GM18517 (cell line): ENCODE measurements at regions not wholly inside any gene's neighbourhood (a gene's known extent, or its start where the extent isn't known, plus 50 kb on each side); places are given as distances from the start of the nearest gene placed in this dataset.
"Not testable (repeated sequence)": the region's sequence is repeated elsewhere in the genome, so short reads cannot be mapped to it uniquely, and the experiment has no call there.

Source experiments
- ATAC-seq: cut with Tn5 transposase; IDR thresholded peaks from one replicate; pipeline ENCODE4 v1.9.1; 2021; ENCODE audit warnings: mild to moderate bottlenecking, moderate library complexity; ENCODE audit not compliant: unreplicated experiment

DNA sequence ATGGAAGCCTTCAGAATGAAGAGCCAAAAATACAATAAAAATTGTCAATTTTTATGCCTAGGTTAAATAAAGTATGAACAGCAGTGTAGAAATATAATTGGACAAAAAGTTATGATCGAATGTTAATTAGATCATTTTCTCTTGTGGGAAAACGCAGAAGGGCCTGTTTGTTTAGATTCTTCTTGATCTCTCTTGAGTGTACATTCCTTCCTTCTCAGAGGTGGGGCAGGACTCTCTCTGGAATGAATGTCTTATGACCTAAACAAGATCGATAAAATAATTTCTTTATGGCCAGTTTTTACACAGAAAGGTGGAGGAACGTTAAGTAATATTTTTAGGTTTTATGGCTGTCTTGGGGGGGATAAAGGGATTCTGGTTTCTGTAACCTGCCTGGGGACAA is 500.1 kb upstream of the MARCKS start:
- ATAC-seq: no peak

DNA sequence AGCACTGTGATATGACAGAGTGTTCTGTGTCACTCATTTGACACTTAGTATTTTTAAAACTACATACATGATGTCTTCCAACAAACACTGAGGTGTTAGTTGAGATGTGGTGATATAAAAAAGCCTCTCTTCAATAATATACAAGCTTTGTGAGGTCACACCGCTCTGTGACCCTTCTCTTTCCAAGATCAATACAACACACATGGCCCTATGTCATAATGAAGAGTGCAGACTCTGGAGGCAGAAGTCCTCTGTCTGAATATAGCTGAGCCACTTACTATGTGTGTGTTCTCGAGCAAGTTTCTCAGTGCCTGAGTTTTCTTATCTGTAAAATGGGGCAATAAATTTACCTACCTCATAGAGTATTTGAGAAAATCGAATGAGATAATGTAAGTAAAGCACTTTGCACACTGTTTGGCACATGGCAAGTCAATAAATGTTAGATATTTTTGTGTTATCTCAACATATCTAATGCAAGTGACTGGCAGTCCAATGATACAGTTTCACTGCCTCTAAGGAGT is 499.0 kb upstream of the MARCKS start:
- no peak for ATAC-seq

DNA sequence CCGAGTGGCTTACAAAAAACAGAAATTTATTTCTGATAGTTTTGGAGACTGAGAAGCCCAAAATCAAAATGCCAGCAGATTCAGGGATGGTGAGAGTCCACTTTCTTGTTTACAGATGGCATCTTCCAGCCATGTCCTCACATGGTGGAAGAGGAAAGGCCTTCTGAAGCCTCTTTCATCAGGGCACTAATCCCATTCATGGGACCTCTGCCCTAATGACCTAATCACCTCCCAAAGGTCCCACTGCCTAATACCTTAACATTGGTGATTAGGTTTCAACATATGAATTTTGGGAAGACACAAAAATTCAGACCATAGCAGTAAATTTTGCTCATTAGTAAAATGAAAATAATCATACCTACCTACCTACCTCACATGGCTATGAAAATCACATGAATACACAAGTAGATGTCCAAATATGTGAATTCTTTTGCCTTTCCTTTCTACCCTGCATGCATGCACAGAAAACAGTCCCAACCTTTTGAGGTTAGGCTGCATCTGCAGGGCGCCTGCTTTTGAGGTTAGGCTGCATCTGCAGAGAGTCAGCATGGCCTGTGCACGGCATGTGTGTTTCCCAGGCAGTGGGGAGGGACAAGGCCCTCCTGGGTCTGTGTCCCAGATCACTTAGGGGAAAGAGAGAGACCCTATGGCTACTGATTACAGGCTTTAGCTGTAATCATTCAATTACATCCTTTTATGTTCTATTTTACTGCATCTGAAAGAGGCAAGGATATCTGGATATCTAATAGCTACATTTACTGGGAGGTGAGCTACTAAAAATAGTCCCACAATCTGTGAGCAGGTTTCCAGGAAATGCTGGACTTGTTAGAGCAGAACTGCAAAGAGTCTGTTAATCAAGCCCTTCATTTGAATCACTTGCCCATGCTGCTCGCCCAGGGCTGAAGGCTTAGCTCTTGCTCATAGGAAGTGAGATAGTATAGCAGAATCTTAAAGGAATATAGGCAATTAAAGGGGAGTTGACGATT is 497.7 kb upstream of the MARCKS start:
- no peak for ATAC-seq

DNA sequence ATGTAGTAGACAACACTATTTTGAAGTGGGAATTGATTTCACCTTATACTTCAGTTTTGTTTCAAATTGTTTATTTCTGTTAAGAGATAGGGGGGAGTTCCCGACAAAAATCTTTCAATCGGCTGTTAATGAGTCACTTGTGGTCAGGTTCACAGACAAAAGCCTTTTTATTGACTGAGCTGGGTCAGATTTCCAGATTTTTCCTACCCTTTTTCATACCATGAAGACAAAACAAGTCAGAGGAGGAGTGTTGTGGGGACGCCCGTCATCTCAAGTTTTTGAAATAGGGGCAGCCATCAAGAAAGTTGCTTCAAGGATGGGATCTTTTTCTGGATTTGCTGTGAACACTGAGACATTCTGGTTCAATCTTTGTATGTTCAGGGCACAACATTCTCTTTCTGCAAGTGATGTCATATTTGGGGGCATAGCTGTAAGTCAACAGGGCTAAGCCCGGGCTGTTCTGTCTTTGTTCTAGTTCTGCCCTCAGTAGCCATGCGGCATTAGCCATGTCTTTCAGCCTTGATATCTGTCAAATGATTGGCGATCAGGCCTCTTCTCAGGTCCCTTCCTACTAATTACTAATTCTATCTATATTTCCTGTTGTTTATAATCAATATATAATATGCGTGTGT is 496.0 kb upstream of the MARCKS start:
- ATAC-seq: no peak

DNA sequence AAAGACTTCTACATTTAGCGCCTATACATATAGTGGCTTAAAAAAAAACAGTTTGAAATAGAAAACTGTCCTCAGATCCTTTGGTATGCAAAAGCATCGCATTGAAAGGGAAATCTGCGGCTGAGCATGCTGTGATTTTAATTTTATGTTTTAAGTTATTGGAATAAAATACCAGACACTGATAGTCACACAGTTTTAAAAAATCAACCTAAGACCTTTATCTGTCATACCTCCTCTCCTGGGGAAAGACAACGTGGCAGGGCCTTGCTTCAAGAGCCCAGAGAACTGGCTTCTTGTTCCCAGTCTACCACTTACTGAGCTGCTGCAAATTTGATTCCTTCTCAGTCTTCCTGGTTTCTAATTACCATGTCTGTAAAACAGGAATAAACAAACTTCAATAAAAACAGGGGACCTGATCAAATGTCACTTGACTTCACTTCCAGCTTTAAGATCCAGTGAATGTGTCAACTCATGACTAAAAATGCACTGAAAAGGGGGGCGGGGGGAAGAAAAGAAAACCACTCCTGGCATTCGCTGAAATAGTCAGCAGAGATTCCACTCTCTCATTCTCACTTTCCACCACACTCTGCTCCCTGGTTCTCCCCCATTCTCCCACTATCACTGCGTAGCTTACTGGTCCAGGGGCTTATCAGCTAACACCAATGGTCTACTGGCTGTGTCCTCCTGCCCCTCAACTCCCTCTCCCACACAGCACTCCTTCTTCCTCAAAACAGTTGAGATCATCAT is 494.7 kb upstream of the MARCKS start:
- no peak for ATAC-seq

DNA sequence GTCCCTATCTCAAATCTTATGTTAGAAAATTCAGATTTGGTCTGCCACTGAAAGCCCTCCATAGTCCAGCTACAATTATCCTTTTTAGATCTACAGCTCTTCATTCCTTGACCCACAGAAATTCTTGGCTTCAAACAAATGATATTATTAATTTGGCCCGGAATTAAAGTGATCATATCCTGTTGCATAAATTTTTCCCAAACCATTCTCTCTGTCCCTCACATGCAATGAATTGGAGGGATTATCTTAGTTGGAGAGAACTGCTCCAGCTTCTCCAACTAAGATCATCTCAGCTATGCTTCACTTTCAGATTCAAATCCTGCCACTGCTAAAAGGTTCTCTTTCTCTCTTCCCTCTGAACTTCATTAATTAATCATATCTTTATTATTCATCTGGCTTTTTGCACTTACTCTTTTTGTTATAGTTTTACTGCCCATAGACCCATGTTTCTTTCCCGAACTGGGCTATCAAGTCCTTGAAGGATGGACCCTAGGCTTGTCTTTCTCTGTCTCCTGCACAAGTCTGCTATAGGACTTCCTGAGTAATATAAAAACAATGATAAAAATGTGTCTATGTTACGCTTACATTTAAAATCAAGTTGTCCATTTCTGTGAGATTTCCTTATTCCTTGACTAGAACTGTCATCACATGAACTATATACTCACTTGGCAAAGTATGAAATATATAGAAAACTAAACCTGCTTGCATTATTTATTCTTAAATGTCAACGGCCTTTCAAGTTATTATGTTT is 493.9 kb upstream of the MARCKS start:
- ATAC-seq: no peak

DNA sequence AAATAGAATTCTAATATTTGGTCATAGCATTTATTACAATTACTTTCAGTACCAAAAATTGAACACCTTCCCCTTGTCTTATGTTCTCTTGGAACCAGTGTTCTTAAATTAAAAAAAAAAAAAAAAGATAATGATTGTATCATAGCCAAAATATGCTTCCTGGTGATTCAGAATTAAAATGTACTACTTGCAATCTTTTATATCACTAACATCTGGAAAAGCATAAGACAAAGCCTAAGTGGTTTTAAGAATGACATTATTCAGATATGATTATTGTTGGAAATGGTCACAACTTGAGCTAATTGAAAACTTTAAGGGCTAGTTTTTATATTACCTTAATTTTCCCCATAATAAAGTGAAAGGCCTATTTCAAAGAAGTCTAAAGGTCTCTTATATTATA is 493.3 kb upstream of the MARCKS start:
- no peak for ATAC-seq

DNA sequence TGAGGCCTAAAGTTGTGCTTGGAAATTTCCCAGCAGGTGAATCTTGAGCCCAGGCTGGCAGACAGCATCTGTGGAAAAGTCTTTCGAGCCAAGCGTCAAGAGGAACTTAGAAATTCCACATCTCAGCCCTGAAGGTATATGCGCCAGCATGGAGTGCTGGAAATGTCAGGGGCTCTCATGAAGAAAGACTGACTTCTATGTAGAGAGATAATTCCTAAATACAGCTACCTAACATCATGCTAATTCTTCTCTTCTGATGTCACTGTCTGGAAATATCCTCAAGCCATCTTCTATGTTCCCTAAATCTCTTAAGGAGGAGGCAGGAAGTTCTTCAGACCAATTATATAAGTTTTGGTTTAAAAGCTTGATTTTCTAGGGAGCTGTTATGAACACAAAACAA is 492.4 kb upstream of the MARCKS start:
- ATAC-seq: no peak

DNA sequence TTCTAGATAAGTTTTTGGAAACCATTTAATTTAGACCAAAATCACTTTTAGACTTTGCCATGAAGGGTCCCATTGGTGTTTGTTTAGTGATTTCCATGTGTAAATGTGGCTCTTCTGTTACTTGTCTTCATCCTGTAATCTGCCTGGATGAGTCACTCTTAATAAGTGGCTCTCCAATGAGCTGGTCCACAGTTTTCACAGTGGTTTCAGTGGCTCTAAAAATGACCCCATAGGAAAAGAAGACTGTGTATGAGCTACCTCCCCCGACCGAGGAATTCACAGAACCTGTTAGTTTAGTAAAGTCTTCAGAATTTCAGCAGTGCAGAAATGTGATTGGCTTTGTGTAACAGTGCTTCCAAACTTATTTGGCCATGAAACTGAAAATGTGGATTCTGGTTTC is 492.0 kb upstream of the MARCKS start:
- no peak for ATAC-seq

DNA sequence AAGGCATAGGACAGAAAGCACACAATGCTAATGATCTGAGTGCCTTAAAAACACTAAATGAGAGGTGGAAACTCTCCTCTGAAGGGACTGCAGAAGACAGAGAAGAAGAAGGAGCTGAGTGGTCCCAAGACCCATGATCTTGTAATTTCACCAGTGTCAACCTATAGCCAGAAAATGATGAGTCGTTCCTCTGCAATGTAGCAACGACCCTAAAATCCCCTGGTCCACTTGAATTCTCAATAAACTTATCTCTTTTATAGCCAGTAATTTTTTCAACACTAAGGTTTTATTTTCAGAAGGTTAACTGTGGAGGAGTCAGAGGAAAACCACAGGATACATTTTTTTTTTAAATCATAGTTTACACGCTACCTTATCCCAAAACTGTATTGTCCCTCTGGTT is 490.6 kb upstream of the MARCKS start:
- no peak for ATAC-seq

DNA sequence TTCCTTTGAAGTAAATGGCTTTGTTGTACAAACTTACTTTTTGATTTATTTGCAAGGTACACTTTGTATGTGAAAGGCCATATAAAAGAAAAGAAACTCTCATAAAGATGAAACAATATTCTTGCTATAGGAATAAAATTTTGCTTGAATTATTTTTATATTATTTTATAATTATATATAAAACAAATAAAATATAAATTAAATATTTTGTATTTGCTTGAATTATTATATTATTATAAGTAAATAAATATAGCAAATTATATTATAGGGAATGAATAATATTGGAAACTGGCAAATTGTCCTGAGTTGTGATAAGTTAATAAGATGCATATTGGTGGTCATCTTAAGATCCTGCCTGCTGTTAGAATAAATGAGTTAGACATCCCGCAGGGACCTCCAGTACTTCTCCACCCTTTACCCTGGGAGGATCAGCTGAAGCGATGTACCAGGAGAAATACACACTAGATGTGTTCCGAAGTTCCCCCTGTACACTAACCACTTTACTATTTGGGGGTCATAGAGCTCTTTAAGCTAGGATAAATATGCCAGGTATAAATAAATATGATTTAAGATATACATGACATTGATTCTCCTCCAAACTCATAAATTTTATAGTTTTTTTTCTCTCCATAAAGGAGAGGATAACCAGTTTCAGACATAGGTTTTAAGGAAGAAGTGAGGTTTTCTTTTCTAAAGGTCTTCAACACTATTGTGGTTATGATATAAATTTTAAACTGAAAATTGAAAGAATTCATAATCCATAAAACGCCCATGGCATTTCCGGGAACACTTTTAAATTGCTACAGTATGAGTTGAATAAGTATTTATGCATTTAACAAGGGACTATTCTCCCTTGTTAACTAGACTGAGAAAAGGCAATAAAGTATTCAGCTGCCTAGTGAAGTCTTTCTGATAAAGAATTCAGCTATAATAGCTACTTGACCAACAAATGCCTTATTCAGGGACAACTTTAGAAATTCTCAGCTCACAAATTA is 486.3 kb upstream of the MARCKS start:
- no peak for ATAC-seq

DNA sequence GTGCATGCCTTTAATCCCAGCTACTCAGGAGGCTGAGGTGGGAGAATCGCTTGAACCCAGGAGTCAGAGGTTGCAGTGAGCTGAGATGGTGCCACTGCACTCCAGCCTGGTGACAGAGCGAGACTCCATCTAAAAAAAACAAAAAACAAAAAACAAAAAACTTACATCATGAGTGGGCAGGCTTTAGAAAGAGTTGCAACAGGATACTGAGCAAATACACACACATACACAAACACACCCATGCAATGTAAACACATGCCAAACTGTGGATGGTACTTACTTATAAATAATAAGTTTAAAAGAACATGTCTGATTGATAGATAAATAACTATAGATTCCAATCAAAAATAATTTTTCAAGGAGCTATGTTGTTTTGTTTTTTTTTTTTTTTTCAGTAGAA is 481.7 kb upstream of the MARCKS start:
- not testable (repeated sequence) for ATAC-seq

DNA sequence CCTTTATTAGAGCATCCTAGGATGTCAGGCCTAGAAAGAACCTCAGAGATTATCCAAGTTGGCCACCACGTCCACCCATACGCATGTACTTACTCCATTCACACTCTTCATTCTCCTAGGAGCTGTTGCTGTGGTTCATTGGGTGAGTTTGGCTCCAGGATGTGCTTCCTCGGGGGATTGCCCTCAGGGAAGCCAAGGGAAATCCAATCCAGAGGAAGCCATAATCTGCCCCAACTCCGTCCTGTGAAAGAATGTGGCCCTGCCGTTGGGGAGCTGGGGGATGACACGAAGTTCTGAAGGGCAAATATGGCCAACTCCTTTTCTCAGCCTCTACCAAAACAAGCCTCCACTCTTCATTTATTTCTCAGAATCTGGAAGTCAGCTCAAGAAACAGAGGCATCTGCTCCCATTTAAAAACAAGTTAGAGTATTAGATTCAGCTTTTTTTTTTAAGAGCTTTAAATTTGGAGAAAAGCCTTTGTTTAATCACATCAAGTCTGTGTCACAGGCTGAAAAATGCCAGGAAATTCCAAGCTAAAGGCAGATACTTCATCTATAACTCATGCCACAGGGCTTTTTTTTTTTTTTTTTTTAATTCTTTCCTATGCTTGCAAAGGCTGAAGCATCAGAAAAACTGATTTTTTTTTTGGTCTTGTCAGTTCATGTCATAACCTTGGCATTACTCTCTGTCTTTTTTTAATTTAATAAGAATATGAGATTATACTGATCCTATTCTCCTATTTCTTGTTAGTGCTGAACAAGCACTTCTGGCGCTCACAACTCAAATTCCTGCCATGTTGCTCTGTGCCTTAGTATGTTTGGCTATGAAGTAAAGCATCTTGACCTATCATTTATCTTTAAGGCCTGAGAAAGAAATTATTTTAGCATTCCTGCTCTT is 480.9 kb upstream of the MARCKS start:
- ATAC-seq: no peak

DNA sequence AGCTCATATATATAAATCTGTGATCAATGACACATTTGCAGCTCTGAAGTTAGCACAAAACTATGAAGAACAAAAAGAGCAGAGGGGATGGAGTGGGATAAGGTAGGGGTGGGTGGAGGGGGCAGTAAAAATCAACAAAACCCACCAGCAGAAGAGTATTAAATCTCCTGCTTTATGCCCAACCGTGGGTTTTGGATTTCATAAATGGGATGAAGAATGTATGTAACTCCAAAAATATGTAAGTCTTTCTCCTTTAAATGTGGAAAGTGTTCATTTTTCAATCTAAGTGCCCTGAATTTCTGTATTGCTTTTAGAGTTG is 480.3 kb upstream of the MARCKS start:
- no peak for ATAC-seq

DNA sequence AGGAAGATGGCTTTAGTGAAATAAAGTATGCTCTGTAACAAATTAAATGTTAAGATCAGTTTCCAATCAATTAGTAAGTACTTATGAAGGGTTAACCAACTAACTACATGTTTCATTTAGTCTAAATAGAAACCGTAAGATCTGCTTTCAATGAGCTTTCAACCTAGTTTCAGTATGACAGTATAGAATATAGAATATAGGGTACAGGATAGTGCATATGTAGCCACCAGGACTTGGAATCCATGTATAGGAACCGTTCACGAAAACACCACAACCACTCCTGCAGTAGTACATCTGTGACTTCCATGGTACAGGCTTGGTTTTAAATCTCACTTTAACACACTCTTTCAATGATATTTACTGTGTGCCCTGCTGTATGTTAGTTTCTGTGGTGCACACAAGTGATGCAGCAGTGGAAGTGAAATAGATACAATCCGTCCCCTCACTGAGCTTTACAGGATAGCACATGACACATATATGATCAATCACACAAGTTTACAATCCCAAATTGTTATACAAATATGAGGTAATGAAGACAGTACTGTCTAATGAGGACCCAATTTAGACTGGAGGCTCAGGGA is 479.7 kb upstream of the MARCKS start:
- peak; percentile 64 for ATAC-seq

DNA sequence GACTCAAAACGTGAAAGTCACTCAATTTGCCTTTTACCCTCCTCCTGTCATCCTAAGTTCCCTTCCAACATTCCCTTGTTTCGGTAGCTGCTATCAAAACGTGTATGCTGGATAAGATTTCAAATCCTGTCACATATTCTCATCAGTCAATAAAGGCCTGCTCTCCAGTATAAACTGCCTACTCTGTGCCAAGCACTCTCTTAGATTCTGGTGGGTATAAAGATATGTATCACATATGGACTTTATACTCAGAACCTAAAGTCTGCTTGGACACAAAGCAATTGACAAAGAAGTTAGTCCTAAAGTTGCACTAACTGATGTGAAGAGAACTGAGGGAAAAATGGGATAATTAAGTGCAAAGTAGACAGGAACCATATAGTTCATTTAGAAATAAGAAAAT is 476.6 kb upstream of the MARCKS start:
- no peak for ATAC-seq

DNA sequence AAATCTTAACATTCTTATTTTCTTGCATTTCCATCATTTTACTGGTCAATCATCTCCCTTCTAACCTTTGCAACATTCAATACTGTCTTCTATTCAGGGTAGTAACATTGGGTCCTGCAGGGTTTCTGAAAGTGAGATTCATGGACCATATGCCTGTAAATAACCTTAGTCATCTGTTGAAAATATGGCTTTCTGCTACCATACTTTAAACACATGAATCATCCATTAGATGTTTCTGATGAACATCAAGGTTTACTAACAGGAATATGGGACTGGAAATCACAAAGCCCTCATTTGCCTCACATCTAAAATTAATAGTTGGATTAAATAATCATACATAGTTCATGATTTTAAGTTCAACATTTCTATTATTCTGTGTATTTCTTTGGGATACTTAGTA is 475.9 kb upstream of the MARCKS start:
- ATAC-seq: no peak

DNA sequence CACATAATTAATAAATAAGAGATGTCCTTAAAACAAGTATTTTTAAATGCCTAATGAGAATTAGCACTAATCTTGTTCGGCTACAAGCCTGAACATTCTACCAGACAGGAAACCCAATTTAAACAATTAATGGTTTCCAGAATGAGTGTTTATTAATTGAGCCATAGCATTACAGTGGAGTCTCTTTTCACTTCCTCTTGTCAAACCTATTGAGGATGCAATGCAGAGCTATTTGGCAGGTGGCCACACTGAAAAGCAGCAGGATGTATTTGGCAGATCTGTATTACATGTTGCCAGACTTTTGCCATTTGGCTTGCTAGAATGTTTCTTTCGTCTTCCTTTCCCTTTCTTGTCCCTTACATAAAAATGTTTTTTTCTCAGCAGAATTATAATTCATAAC is 475.2 kb upstream of the MARCKS start:
- peak; percentile 69 for ATAC-seq
